ENCODE measurements at regions not wholly inside any gene's neighbourhood (a gene's known extent, or its start where the extent isn't known, plus 50 kb on each side); places are given as distances from the start of the nearest gene placed in this dataset.

DNA sequence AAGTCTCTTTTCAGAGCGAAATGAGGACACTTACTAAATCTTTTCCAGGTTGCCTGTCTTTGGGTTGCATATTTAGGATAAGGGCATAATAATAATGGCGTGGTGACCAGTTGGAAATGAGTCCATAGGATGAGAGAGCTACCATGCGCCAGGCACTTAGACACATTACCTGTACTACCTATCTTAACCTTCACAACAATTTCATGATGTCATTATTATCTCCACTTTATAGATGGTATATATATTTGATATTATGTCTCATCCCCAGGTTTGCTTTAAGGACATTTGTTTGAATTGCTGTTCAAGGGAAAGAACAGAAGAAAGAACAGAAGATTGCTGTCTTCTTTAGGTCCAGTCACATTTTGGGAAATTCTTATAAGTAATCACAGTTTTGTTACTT lies 182.0 kb upstream of the STARD13 start:
- TF ChIP-seq, protein P1, sequence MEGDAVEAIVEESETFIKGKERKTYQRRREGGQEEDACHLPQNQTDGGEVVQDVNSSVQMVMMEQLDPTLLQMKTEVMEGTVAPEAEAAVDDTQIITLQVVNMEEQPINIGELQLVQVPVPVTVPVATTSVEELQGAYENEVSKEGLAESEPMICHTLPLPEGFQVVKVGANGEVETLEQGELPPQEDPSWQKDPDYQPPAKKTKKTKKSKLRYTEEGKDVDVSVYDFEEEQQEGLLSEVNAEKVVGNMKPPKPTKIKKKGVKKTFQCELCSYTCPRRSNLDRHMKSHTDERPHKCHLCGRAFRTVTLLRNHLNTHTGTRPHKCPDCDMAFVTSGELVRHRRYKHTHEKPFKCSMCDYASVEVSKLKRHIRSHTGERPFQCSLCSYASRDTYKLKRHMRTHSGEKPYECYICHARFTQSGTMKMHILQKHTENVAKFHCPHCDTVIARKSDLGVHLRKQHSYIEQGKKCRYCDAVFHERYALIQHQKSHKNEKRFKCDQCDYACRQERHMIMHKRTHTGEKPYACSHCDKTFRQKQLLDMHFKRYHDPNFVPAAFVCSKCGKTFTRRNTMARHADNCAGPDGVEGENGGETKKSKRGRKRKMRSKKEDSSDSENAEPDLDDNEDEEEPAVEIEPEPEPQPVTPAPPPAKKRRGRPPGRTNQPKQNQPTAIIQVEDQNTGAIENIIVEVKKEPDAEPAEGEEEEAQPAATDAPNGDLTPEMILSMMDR (IDR thresholded peaks at IDR 0.05; ENCODE audit: poor library complexity, severe bottlenecking), result no peak
- TF ChIP-seq TAF1 (IDR thresholded peaks at IDR 0.05; ENCODE audit: low read depth) (no peak), POLR2AphosphoS5 (IDR thresholded peaks at IDR 0.05) (no peak), SMC3 (conservative IDR thresholded peaks at IDR 0.05; ENCODE audit: poor library complexity) (no peak), EZH2 (IDR thresholded peaks at IDR 0.05; ENCODE audit: borderline replicate concordance, insufficient read depth, low read length, poor library complexity, severe bottlenecking) (no peak), EP300 (conservative IDR thresholded peaks at IDR 0.05; ENCODE audit: poor library complexity, severe bottlenecking) (no peak), MXI1 (conservative IDR thresholded peaks at IDR 0.05; ENCODE audit: poor library complexity, severe bottlenecking) (no peak), RAD21 (conservative IDR thresholded peaks at IDR 0.05) (no peak)
- TF ChIP-seq, protein P2, sequence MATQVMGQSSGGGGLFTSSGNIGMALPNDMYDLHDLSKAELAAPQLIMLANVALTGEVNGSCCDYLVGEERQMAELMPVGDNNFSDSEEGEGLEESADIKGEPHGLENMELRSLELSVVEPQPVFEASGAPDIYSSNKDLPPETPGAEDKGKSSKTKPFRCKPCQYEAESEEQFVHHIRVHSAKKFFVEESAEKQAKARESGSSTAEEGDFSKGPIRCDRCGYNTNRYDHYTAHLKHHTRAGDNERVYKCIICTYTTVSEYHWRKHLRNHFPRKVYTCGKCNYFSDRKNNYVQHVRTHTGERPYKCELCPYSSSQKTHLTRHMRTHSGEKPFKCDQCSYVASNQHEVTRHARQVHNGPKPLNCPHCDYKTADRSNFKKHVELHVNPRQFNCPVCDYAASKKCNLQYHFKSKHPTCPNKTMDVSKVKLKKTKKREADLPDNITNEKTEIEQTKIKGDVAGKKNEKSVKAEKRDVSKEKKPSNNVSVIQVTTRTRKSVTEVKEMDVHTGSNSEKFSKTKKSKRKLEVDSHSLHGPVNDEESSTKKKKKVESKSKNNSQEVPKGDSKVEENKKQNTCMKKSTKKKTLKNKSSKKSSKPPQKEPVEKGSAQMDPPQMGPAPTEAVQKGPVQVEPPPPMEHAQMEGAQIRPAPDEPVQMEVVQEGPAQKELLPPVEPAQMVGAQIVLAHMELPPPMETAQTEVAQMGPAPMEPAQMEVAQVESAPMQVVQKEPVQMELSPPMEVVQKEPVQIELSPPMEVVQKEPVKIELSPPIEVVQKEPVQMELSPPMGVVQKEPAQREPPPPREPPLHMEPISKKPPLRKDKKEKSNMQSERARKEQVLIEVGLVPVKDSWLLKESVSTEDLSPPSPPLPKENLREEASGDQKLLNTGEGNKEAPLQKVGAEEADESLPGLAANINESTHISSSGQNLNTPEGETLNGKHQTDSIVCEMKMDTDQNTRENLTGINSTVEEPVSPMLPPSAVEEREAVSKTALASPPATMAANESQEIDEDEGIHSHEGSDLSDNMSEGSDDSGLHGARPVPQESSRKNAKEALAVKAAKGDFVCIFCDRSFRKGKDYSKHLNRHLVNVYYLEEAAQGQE (IDR thresholded peaks at IDR 0.05; ENCODE audit: borderline replicate concordance), result no peak
